ENCODE measurements at regions not wholly inside any gene's neighbourhood (a gene's known extent, or its start where the extent isn't known, plus 50 kb on each side); places are given as distances from the start of the nearest gene placed in this dataset.
"Not testable (repeated sequence)": the region's sequence is repeated elsewhere in the genome, so short reads cannot be mapped to it uniquely, and the experiment has no call there.

DNA sequence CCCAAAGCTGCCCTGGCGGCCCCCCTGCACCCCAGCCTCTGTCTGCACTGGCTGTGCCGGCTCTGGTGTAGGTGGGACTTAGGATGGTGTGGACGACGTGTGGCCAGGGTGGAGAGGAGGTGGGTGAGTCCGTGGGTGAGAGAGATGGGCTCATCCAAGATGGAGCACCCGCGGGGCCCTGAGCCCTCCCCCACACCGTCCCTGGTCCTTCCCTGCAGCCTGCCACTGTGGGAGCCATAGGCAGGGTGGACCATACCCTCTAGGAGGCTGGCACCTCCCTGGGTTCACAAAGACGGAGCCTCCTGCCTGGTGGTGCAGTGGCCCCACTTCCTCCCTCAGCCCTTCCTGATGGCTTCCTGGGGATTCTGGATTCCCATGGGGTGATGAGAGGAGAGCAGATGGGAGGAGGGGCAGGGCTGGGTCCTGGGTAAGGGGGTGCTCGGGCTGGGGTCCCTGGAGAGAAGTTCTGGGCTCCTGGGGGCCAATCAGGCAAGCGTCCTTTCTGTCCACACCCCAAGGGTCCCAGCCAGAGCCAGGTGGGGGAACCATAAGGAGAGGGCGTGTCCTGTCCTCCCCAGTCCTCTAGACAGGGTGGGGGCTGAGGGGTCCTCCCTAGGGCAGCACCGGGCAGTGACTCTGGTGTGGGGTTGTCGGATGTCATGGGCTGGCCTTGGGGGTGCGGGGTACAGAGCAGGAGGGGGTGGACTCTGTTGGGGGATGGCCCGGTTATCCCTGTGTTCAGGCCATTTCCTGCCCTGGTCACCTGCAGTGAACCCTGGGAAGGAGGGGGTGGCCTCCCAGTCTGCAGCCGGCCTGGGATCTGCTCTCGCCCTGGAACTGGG lies 384.8 kb downstream of the TMEM121 start:
- DNase-seq, result no peak

DNA sequence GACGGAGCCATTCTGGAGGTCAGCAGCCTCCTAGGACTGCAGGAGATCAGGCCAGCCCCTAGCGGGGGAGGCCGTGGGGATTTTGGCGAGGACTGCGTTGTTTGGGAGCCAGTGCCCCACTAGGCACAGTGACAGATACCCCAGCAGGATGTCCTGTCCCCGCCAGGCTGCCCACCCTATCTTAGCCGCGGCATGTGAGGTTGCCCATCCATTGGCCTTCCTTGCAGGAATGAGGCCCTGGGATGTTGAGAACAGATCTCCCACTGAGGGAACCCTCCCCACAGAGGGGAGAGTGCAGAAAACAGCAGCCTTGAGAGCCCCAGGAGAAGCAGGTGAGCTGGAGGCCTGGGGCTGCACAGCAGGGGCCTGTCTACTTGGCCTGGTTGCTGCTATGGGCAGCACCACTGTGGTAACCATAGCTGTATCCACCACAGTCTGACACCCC lies 385.5 kb downstream of the TMEM121 start:
- not testable (repeated sequence) for DNase-seq

DNA sequence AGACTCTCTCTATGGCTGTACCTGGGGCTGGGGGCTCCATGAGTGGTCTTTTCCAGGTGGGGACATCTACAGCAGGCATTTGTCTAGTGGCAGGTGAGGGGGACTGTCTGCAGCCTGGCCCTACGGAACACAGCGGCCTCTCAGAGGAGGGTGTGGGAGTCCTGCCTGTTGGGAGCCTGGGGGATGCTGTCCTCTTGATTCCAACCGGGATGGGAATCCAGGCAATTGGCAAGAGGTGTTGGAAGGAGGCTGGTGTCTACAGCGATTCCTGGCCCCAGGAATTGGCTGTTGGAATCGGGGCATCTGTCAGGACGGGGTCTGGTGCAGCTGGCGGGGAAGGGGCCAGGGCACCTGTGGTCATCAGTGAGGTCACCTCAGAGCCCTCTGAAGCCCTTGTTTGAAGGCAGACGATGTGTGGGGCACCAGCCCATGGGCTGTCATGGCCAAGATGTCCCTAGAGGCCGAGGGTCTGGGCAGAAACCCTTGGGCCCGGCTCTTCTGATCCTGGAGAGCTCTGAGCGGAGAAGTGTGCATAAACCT lies 386.3 kb downstream of the TMEM121 start:
- no peak for DNase-seq

DNA sequence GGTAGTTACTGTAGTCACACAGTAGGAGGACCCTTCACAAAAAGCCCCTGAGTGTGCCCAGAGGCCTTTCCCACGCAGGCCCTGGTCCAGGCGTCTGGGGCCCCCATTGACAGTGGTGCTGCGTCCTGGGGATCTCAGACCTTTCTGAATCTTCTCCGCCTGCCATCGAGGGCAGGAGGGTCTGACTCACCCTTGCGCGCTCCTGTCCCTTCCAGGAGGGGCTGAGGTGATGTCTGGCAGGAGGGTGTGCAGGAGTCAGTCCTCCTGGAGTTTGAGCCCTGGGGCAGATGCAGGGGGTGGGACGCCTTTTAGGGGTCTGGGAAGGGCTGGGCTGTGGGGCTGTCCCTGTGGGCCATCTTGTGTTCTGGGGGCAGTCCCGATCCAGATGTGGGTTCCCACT lies 386.8 kb downstream of the TMEM121 start:
- no peak for DNase-seq

DNA sequence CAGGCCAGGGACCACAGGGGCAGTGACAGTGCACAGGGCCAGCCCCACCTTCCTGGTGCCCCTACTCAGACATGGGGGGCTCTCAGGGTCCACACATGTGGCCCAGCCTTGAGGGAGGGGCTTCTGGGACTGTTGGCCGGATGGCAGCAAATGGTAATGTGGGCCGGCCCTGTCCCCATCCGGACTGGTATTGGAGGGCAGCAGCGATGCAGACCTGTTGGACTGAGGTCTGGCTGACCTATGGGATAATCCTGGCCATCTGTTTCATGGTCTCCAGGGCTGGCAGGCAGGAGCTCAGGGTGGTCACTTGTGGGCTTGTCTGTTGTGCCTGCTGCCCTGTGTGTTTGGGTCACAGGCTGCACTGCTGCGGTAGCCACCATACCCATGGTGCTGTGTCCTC lies 387.5 kb downstream of the TMEM121 start:
- DNase-seq, result no peak

DNA sequence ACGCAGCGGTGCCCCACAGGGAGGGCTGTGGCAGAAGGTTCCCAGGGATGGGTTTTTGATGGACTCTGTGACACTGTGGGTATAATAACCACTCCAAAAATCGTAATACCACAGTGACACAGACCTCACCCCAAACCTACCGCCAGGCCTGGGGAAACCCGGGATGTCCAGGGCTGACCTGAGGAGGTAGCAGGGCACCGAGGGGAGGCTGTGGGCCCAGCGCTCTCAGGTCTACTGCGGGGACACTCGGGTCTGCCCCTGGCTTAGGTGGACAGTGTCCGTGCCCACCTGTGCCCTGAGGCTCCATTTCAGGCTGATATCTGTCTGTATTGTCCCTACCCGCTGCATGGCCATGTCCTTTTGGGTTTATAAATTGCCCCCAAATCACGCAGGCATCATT lies 387.9 kb downstream of the TMEM121 start:
- not testable (repeated sequence) for DNase-seq

DNA sequence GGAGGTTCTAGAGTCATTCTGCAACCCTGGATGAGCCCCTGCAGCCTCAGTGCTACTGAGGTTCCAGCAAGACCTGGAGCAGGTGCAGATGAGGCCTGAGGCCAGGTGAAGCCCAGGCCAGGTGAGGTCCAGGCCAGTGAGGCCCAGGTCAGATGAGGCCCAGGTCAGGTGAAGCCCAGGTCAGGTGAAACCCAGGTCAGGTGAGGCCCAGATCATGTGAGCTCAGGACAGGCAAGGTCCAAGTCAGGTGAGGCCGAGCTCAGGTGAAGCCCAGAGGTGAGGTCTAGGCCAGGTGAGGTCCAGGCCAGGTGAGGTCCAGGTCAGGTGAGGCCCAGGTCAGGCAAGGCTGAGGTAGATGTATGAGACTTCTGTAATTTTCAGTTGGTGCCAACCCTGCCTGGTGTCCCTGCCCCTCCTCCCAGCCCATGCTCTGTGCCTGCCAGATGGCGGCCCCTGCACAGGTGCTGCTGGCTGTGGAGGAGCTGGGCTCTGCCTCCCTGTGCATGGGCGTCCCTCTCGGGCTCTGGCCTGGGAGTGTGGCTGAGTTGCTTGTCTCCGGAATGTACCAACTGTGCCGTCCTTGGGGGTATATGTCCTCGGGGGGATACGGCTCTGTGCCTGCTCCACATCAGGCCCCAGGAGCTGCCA lies 388.5 kb downstream of the TMEM121 start:
- DNase-seq, result no peak

DNA sequence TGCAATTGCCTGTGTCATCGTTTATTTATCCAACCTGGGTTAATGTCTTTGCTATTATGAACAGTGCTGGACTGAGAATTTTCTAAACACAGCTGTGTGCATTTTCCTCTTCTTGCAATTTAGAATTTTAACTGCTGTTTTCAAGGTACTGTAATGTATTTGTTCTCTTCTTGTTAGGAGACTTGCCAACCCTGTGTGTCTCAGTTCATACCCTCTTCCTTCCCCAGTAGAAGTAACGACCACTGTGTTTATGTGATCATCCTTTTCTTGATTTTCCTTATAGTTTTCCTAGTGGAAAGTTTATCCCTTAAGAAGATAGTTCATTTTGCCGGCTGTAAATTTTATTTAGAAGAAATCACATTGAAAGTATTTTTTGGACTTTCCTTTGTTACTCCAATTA lies 389.2 kb downstream of the TMEM121 start:
- not testable (repeated sequence) for DNase-seq

DNA sequence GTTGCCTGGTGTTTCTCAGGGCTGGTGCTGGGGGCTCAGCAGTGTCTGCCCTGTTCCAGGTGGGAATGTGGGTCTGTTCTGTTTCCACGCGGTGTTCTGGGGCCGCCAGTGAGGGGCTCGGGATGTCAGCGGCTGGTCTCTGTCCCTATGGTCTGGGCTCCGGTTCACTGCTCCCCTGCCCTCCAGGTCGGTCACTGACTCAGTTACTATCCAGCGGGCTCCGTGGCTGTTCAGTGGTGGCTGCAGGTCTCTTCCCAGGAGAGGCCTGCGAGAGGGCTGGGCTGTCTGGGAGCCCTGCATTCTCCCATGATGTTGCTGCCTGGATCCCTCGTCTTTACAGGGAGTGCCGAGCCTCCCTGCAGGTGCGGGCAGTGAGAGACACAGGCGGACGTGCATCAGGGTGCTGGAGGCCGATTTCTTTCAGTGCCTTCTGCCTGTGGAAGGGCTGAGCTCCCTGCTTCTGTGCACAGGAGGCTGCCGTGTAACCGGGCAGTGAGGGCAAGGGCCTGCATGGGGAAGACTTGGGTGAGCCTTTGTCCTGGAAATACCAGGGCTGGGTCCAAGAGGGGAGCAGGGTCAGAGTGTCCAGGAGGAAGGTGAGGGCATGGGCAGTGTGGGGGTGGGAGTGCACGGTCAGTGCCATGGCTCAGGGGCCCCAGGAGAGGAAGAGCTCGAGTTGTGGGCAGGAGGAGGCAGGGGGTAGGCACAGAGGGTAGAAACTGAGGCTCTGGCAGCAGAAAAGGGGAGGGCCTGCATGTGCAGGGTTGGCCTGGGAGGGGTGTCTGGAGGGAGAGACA lies 391.0 kb downstream of the TMEM121 start:
- DNase-seq, result not testable (repeated sequence)

DNA sequence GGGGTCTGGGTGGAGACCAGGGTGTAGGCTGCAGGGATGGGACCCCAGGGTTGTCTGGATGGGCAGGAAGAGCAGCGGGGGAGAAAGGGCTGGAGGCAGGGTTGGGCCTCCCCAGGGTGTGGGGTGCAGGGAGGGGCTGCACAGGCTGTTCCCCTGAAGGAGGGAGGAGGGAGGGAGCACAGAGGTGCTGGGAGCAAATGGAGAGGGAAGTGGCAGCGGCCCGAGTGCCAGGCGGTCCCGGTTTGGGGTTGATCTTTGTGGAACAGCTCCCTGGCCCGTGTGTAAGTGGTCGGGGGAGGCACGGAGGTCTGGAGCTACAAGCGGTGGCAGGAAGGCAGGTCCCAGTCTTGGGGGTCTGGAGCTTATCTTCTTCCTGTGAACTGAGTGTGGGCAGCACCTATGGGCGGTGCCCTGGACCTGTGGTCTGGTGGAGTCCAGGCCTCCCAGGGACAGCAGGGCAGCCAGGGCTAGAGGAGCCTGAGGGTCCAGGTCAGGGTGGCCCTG lies 391.6 kb downstream of the TMEM121 start:
- no peak for DNase-seq

DNA sequence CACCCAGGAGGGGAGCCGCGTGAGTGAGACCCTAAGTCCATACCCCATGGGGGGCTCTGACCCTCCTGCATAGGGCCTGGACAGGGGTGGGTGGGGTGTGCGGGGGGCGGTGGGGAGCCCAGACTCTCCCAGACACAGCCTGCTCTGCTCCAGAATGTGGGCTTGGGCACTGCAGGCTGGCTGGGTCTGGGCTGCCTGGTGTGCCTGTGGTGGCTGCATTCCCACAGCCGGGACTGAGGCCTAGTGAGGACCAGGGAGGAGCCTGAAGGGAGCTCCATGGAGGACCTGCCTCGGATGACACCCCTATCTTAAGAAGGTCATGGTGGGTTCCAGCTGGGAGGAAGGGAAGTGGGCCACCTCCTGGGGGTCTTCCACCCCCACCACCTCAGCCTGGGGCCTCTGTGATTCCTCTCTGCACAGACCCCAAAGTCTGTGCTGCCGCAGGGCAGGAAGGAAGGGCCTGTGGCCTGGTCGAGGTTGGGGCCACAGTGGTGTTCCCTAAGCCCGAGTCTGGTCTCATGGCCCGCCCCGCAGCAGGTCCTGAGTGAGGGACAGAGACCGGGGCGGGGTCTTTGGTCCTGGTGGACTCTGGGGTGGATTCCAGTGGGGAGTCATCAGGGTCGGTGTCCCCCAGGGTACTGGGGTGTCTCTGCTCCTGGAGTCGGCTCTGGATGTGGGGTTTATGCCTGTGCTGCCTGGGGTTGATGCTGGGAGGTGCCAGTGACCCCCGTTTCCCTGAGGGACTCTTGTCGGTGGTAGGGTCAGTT lies 392.3 kb downstream of the TMEM121 start:
- DNase-seq, result no peak

DNA sequence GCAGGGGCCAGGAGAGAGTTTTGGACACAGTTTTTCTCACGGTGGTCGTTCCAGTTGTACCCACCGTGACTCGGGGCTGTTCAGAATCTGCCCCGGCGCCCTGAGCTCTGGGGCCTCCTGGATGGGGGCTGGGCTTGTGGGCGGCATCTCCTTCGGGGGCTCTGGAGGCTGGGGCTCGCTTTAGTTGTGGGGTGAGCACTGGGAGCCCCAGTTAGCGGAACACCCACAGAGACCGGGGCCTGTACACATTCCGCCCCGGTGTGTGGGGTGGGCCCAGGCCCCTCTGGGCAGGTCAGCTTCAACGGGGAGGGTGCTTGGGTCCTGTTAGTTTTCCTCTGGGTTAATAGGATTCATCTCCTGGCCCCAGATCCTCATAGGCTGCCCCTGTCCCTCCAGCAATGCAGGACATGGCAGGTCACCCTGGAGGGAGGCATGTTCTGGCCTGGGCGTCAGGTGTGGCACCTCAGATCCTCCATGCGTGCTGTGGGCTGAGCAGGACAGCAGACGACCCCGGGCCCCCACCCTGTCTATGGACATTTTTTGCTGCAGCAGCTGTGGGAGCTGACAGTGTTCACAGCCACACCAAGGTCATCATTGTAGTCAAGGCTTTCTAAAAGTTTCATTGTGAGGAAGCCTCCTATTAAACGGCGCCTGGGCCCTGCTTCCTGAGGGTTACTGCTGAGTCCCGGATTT lies 393.2 kb downstream of the TMEM121 start:
- no peak for DNase-seq

DNA sequence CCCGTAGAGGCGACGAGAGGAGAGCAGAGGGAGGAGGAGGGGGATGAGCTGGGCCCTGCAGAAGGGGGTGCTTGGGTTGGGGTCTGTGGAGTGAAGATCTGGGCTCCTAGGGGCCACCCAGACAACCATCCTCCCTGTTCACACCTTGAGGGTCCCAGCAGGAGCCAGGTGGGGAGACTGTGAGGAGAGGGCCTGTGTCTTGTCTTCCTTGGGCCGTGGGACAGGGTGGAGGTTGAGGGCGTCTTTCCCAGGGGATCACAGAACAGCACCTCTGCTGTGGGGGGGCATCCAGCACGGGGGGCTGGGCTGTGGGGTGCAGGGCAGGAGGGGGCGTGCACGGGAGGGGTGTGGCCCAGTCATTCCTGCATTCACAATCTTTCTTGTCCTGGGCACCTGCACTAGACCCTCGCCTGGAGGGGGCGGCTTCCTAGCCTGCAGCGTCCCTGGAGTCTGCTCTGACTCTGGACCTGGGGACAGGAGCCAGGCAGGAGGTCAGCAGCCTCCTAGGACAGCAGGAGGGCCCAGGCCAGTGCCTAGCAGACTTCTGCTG lies 393.8 kb downstream of the TMEM121 start:
- not testable (repeated sequence) for DNase-seq

DNA sequence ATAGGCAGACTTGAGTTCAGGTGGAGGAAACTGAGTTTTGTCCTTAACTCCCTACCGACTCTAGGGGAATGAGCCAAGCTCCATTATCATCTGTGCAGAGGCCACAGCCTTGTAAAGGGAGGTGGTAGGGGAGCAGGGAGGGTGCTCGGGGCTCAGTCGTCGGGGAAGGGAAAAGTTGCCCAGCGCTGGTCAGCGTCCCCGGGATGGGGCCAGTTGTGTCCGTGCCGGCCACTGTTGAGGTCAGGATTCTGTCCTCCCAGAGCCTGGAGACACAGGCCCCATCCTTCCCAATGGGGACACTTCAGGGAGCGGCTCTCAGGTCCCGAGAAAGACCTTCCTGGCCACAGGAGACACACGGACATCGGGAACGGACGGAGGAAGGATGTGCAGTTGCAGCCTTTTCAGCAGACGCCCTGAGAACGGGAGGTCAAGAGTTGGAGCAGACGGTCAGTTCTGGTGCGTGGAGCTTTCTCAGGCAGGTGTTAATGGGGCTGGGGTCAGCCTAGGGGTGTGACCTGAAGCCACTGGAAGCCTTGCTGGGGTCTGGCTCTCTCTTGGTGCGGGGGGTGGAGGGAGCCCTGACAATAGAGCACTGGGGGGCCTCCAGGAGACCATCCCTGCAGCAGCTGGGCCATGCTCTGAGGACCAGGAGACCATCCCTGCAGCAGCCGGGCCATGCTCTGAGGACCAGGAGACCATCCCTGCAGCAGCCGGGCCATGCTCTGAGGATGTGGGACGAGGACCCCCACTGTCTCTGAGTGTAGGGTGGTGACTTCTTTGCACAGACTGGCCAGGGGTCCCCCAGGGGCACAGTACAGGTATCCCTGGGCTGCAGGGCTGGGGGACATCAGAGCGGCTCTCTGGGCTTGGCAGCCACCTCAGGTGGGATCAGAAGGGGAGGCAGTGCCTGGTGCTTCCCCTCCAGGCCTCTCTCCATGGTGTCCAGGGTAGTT lies 394.7 kb downstream of the TMEM121 start:
- DNase-seq, result not testable (repeated sequence)

DNA sequence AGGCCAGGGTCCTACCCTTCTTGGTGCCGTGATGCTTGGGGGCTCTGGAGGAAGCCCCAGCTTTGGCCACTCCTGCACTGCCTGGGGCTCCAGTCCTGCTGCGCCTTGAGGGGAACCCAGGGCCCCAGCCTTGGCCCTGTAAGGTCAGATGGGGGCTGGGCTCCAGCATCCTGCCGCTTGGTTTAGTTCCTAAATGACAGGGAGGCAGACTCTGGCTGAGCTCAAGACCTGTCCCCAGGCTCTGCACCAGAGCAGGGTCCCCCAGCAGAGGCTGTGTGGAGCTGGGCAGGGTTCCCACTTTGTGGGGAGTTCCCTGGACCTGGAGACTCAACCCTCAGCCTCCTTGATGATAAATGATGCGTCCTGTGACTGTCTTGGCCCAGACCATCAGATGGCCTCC lies 395.4 kb downstream of the TMEM121 start:
- not testable (repeated sequence) for DNase-seq

DNA sequence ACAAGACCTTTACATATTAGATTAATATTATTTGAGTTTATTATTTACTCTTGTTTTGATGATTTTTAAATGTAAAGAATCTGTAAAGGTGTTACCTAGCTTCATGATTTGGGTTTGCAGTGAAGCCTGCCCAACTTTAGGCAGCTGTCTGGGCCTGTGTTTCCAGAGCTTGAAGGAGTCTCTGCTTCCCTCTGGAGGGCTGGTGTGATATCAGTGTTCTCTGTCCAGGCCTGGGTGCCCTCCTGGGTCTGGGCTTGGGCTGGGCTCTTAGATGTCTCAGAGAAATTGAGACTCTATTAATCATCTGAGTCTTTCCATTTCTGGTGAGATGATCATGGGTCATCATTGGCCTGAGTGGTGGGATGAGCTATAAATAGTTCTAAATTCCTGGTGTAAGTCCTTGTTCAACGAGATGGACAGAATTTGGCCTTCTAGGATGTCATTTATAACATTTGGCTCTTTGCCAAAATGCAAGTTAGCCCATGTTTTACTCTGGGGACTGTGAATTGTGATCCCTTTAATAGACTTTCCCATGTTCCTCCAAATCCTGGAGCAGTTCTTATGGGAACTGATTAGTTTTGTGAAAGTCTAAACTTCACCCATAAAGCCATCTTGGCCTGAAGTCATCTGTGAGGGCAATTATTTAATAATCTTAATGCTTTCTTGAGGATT lies 397.3 kb downstream of the TMEM121 start:
- DNase-seq, result not testable (repeated sequence)

DNA sequence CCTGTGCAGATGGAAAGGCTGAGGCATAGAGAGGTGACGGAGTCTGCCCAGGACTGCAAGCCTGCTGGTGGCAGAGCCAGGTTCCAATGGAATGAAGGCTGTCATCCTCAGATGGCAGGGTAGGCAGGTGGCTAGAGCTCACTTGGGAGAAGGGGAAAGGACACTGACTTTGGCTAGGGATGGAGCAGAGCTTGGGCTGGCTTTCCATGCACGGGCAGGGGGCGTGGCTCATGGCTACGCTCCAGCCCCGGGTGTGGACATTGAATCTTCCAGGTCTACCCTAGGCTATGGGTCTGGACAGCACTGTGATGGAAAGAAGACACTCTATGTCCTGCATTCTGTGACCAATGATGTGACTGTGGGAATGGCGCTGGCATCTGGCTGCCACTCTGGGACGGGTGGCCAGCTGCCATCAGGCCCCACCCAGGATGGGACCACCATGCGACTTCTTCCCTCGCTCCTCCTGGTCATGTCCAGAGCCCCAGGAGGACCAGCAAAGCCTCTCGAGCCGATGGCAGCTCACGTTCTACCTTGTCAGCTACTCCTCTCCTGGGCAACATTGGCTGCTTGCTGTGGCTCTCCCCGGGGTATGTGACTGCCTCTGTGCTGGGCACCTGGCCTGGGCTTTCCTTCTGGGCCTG lies 398.7 kb downstream of the TMEM121 start:
- DNase-seq, result no peak

DNA sequence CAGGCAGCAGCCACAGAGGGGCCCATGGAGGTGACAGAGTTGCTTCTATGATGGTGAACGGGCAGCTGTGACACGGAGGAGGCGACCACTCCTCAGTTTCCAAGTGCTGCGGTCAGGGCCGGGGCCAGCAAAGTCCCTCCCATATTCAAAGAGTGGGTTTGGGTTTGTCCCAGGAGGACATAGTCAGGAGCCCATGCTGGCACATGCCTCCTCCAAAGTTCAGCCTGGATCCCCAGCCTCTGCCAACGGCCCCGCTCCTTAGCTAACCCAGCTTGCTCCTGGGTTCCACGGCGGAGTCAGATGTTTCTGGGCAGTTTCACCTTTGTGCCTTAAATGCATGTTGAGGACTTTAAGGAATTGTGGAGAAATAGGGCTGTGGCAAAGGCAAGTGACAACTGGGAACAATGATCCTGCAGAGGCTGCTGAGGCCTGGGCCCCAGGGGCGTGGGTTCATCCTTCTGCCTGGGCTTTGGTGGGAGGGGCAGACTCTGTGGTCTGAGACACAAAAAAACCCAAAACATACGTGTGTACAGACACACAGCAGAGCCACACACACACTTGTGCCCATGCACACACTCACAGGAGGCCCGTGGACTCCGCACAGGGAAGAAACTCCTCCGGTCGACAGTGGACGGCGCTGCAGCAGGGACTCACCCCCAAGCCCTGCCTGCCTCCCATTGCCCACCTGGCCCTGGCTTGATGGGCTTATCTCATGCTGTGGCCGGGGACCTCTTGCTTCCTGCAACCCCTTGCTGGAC lies 399.4 kb downstream of the TMEM121 start:
- DNase-seq, result no peak

All from CD4-positive, alpha-beta T cell treated with Interleukin-1 beta for 1 hour (primary cell).